HEK293T (cell line): ENCODE measurements at regions not wholly inside any gene's neighbourhood (a gene's known extent, or its start where the extent isn't known, plus 50 kb on each side); places are given as distances from the start of the nearest gene placed in this dataset.

ENCODE experiments used
- CTCF ChIA-PET: fragments of 350-600 bp; formaldehyde crosslinking; extraction: SDS; loops from one replicate; lab custom pipeline; 2021; ENCODE audit warnings: antibody characterized with exemption, inconsistent platforms; lab: Yijun Ruan, JAX
- POLR2A ChIA-PET: fragments of 350-600 bp; formaldehyde crosslinking; extraction: SDS; loops from one replicate; lab custom pipeline; 2020; ENCODE audit warnings: antibody characterized with exemption, inconsistent platforms; lab: Yijun Ruan, JAX
- DNase-seq: peaks from one replicate; pipeline ENCODE4 v3.0.0; 2012; ENCODE audit warnings: mixed read lengths; ENCODE audit errors: extremely low spot score
- ARNT ChIP-seq: fragments of 450-650 bp; IDR thresholded peaks from 2 replicates; pipeline ENCODE4 v1.6.1; 2017; ENCODE audit warnings: mild to moderate bottlenecking
- BHLHE40 ChIP-seq: fragments of 450-650 bp; IDR thresholded peaks from 2 replicates; pipeline ENCODE4 v1.6.1; 2016; ENCODE audit warnings: mild to moderate bottlenecking, moderate library complexity, borderline replicate concordance
- CTBP1 ChIP-seq: fragments of 450-650 bp; IDR thresholded peaks from 2 replicates; pipeline ENCODE4 v1.6.1; 2016; ENCODE audit warnings: borderline replicate concordance
- ELF4 ChIP-seq: fragments of 450-650 bp; IDR thresholded peaks from 2 replicates; pipeline ENCODE4 v1.6.1; 2017; ENCODE audit warnings: antibody characterized with exemption
- FOXA1 ChIP-seq: fragments of 450-650 bp; IDR thresholded peaks from 2 replicates; pipeline ENCODE4 v1.6.1; 2016; ENCODE audit warnings: mild to moderate bottlenecking
- FOXK2 ChIP-seq: fragments of 450-650 bp; IDR thresholded peaks from 2 replicates; pipeline ENCODE4 v1.6.1; 2016; ENCODE audit warnings: mild to moderate bottlenecking
- FOXM1 ChIP-seq: fragments of 450-650 bp; IDR thresholded peaks from 2 replicates; pipeline ENCODE4 v1.6.1; 2017; ENCODE audit warnings: mild to moderate bottlenecking, borderline replicate concordance
- HDGF ChIP-seq: fragments of 450-650 bp; IDR thresholded peaks from 2 replicates; pipeline ENCODE4 v1.6.1; 2017; ENCODE audit warnings: antibody characterized with exemption, borderline replicate concordance
- L3MBTL2 ChIP-seq: fragments of 450-650 bp; conservative IDR thresholded peaks from 2 replicates; pipeline ENCODE4 v1.6.1; 2016; ENCODE audit warnings: mild to moderate bottlenecking
- LEF1 ChIP-seq: fragments of 450-650 bp; IDR thresholded peaks from 2 replicates; pipeline ENCODE4 v1.6.1; 2017; ENCODE audit warnings: mild to moderate bottlenecking, borderline replicate concordance
- NFRKB ChIP-seq: fragments of 450-650 bp; IDR thresholded peaks from 2 replicates; pipeline ENCODE4 v1.6.1; 2016; ENCODE audit warnings: mild to moderate bottlenecking, moderate library complexity
- SP1 ChIP-seq: fragments of 450-650 bp; IDR thresholded peaks from 2 replicates; pipeline ENCODE4 v1.6.1; 2017
- SUZ12 ChIP-seq: fragments of 450-650 bp; IDR thresholded peaks from 2 replicates; pipeline ENCODE4 v1.6.1; 2016; ENCODE audit warnings: mild to moderate bottlenecking
- TARDBP ChIP-seq: fragments of 450-650 bp; IDR thresholded peaks from 2 replicates; pipeline ENCODE4 v1.6.1; 2016
- ZNF384 ChIP-seq: fragments of 450-650 bp; IDR thresholded peaks from 2 replicates; pipeline ENCODE4 v1.6.1; 2016
- TF ChIP-seq, protein P1 (sequence below): fragments of 450-650 bp; IDR thresholded peaks from 2 replicates; pipeline ENCODE4 v1.6.1; 2016

GRCh38 chr13:30816736-30817135 lies 81.4 kb downstream of the ALOX5AP start:
- POLR2A ChIA-PET: no interaction called here
- CTCF ChIA-PET: interaction anchor here (0.8 kb wide), 2 partner anchors 40 to 254 kb away, joined by 3 to 4 read pairs; no protein-coding TSS in a partner anchor
- TF ChIP-seq SUZ12: no peak
- no peak for TF ChIP-seq ZNF384
- TF ChIP-seq L3MBTL2: no peak
- TF ChIP-seq LEF1: no peak
- TF ChIP-seq CTBP1: no peak
- TF ChIP-seq TARDBP: no peak
- no peak for TF ChIP-seq FOXK2
- TF ChIP-seq, protein P1, sequence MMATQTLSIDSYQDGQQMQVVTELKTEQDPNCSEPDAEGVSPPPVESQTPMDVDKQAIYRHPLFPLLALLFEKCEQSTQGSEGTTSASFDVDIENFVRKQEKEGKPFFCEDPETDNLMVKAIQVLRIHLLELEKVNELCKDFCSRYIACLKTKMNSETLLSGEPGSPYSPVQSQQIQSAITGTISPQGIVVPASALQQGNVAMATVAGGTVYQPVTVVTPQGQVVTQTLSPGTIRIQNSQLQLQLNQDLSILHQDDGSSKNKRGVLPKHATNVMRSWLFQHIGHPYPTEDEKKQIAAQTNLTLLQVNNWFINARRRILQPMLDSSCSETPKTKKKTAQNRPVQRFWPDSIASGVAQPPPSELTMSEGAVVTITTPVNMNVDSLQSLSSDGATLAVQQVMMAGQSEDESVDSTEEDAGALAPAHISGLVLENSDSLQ: no peak
- no peak for TF ChIP-seq FOXA1
- TF ChIP-seq FOXM1: no peak
- no peak for TF ChIP-seq HDGF
- TF ChIP-seq SP1: no peak
- TF ChIP-seq ARNT: no peak
- TF ChIP-seq NFRKB: no peak
- no peak for TF ChIP-seq ELF4
- TF ChIP-seq BHLHE40: no peak
- no peak for DNase-seq

DNA sequence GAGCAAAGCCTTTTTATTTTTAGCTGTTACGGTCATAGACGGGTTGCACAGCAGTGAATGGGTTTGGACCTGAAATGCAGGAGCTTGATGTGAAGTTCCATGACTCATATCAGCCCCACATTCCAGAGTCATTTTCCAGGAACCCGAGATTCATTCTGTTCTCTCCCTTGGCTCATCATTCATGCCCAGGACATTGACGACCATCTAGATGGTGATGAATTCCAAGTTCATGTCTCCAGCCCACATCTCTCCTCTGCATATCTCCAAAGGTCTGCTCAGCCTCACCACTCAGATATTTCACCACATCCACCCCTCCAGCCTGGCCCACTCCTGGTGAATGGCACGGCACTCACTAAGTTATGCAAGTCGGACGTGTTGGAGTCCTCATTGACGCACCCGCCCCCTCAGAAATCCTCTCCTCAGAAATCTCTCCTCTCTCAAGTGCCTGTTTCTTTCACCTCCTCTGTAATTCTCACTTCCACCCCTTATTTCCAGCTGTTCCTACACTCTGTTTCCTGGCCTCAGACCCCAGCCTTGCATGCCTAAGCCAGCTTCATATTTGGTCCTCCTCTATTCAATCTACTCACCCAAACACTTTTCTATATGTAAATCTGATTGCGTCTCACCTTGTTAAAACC lies 83.1 kb downstream of the ALOX5AP start:
- no peak for TF ChIP-seq HDGF
- CTCF ChIA-PET: no interaction called here
- DNase-seq: no peak
- POLR2A ChIA-PET: interaction anchor here (0.6 kb wide), 1 partner anchor 52 kb away, joined by 3 read pairs; no protein-coding TSS in a partner anchor

DNA sequence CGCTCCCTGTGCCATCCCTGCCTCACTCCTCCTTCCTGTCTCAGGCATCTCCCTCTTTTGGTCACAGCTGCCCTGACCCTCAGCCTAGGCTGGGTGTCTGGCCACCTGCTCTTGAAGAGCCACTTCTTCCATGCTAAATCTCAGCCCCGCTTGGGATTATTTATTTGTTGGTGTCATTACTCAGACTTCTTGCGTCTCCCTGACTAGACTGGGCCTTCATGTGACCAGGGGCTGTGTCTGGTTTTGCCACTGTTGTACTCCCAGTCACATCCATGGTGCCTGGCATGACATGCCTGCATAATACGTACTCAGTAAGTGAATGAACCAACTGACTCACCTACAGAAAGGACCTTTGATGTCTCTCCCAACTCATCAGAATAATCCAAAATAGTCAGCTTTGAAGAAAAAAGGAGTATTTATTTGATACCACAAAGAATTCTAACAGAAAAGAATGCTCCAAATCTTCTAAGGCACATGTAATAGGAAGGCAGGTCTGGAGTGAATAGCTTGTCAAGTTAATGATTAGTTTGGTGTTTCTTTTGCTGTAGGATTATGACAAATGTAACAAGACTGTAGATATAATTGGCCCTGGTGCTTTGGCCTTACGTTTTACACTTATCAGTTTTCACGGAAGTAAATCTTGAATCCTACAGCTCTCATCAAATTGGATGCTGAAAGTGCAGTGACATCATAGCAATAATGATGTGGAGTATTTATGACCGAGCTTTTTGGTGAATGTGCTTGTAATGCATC lies 84.0 kb downstream of the ALOX5AP start:
- TF ChIP-seq FOXA1 (no peak), SP1 (no peak), ELF4 (no peak), NFRKB (no peak)
- no peak for DNase-seq
- CTCF ChIA-PET: interaction anchor here (0.7 to 1.3 kb wide), 2 partner anchors 8 to 46 kb away, joined by 3 read pairs; no protein-coding TSS in a partner anchor
- POLR2A ChIA-PET: interaction anchor here (0.6 kb wide), 1 partner anchor 51 kb away, joined by 3 read pairs; no protein-coding TSS in a partner anchor

DNA sequence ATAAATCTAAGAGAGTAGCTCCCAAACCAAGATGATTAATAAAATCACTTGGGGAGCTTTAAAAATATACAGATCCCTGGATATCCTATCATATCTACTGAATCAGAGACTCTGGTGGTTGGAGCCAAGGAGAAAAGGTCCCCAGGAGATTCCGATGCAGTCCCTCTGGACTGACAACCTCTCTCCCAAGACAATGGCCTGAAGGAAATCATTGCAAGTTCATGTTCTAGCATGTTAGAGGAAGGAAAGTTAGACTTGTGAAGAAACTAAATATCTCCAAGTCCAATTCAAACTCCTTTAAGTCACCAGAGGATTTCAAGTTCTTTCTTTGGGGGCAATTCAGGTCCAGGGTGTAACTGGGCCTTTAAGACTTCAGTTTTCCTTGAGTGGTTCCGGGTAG lies 84.7 kb upstream of the MEDAG start:
- TF ChIP-seq FOXA1 (no peak), CTBP1 (no peak), SUZ12 (no peak), BHLHE40 (no peak), ARNT (no peak), L3MBTL2 (no peak), SP1 (no peak), FOXM1 (no peak)
- POLR2A ChIA-PET: no interaction called here
- CTCF ChIA-PET: no interaction called here
- no peak for DNase-seq

- TF ChIP-seq, protein P1: no peak
- TF ChIP-seq ELF4 (no peak), HDGF (no peak), ZNF384 (no peak), SP1 (no peak), FOXM1 (no peak), BHLHE40 (no peak), SUZ12 (no peak), LEF1 (no peak), CTBP1 (no peak), ARNT (no peak), L3MBTL2 (no peak), FOXA1 (no peak), FOXK2 (no peak)
- POLR2A ChIA-PET: no interaction called here
- CTCF ChIA-PET: no interaction called here
- DNase-seq: no peak
Measured at GRCh38 chr13:30824651-30825050, 81.4 kb upstream of the MEDAG start.

GRCh38 chr13:30826911-30827577 lies 79.0 kb upstream of the MEDAG start:
- ChIA-PET CTCF (no interaction called here), POLR2A (no interaction called here)
- no peak for TF ChIP-seq FOXM1
- TF ChIP-seq LEF1: no peak
- TF ChIP-seq BHLHE40: no peak
- no peak for TF ChIP-seq FOXK2
- no peak for TF ChIP-seq ZNF384
- TF ChIP-seq SP1: no peak
- no peak for TF ChIP-seq CTBP1
- TF ChIP-seq FOXA1: no peak
- no peak for TF ChIP-seq NFRKB
- TF ChIP-seq SUZ12: no peak
- TF ChIP-seq, protein P1: no peak
- no peak for TF ChIP-seq ELF4
- TF ChIP-seq L3MBTL2: no peak
- TF ChIP-seq ARNT: no peak
- TF ChIP-seq HDGF: no peak
- no peak for TF ChIP-seq TARDBP
- no peak for DNase-seq
